ENCODE measurements at regions not wholly inside any gene's neighbourhood (a gene's known extent, or its start where the extent isn't known, plus 50 kb on each side); places are given as distances from the start of the nearest gene placed in this dataset.

GRCh38 chr18:64993695-64994094, 757.1 kb upstream of the CDH7 start:
- peak; percentile 31 for DNase-seq (ENCODE audit: low read depth)

GRCh38 chr18:64992654-64993053, 758.2 kb upstream of the CDH7 start:
- DNase-seq (ENCODE audit: low read depth): no peak

- no peak for DNase-seq (ENCODE audit: low read depth)
Observed at GRCh38 chr18:64991102-64991501, 759.7 kb upstream of the CDH7 start.

- DNase-seq (ENCODE audit: low read depth): no peak
Observed at GRCh38 chr18:64986906-64987495, 763.8 kb upstream of the CDH7 start.

GRCh38 chr18:64983497-64984238, 767.1 kb upstream of the CDH7 start:
- no peak for DNase-seq (ENCODE audit: low read depth)

GRCh38 chr18:64982414-64983055, 768.3 kb upstream of the CDH7 start:
- DNase-seq (ENCODE audit: low read depth): no peak

- no peak for DNase-seq (ENCODE audit: low read depth)
Observed at GRCh38 chr18:64981915-64982314, 768.9 kb upstream of the CDH7 start.

- no peak for DNase-seq (ENCODE audit: low read depth)
Observed at GRCh38 chr18:64979791-64980190, 771.0 kb upstream of the CDH7 start.

- DNase-seq (ENCODE audit: low read depth): no peak
Observed at GRCh38 chr18:64974391-64975125, 776.3 kb upstream of the CDH7 start.

- peak; percentile 39 for DNase-seq (ENCODE audit: low read depth)
Observed at GRCh38 chr18:64972545-64972944, 778.3 kb upstream of the CDH7 start.

GRCh38 chr18:64966667-64967066, 784.1 kb upstream of the CDH7 start:
- peak; percentile 23 for DNase-seq (ENCODE audit: low read depth)

- no peak for DNase-seq (ENCODE audit: low read depth)
Observed at GRCh38 chr18:64956465-64956864, 794.3 kb upstream of the CDH7 start.

GRCh38 chr18:64949885-64950284, 800.9 kb upstream of the CDH7 start:
- no peak for DNase-seq (ENCODE audit: low read depth)

- DNase-seq (ENCODE audit: low read depth): no peak
Observed at GRCh38 chr18:64936671-64937070, 787.8 kb upstream of the LINC00305 start.

- DNase-seq (ENCODE audit: low read depth): peak; percentile 82
Observed at GRCh38 chr18:64929036-64929435, 780.1 kb upstream of the LINC00305 start.

GRCh38 chr18:64919971-64920570, 771.2 kb upstream of the LINC00305 start:
- DNase-seq (ENCODE audit: low read depth): no peak

- DNase-seq (ENCODE audit: low read depth): no peak
Observed at GRCh38 chr18:64918851-64919250, 770.0 kb upstream of the LINC00305 start.

GRCh38 chr18:64893349-64893748, 744.5 kb upstream of the LINC00305 start:
- no peak for DNase-seq (ENCODE audit: low read depth)

- no peak for DNase-seq (ENCODE audit: low read depth)
Observed at GRCh38 chr18:64888956-64889355, 740.1 kb upstream of the LINC00305 start.

- peak; percentile 33 for DNase-seq (ENCODE audit: low read depth)
Observed at GRCh38 chr18:64886995-64887394, 738.1 kb upstream of the LINC00305 start.

GRCh38 chr18:64882896-64883295, 734.0 kb upstream of the LINC00305 start:
- DNase-seq (ENCODE audit: low read depth): no peak

- no peak for DNase-seq (ENCODE audit: low read depth)
Observed at GRCh38 chr18:64876833-64877232, 727.9 kb upstream of the LINC00305 start.

All from HT1080 (cell line).